HL-60 (cell line): ENCODE measurements at regions not wholly inside any gene's neighbourhood (a gene's known extent, or its start where the extent isn't known, plus 50 kb on each side); places are given as distances from the start of the nearest gene placed in this dataset.

Experiments used
- DNase-seq, 2 experiments: peaks; one replicate each; pipeline ENCODE4 v3.0.0-alpha.2; 2010 to 2020; ENCODE audit warnings: low read depth in 1 of 2, low spot score in 1 of 2
- H3K27ac ChIP-seq: fragments of 250-450 bp; sonication (Bioruptor Pico); replicated peaks from 2 replicates; pipeline ENCODE4 v1.5.1; 2020; ENCODE audit warnings: mild to moderate bottlenecking, moderate library complexity
- H3K27me3 ChIP-seq: fragments of 250-450 bp; sonication (Bioruptor Pico); 2 replicates; pipeline ENCODE4 v1.5.1; 2021; ENCODE audit warnings: mild to moderate bottlenecking, moderate library complexity; ENCODE audit not compliant: insufficient read depth, poor library complexity, severe bottlenecking
- H3K4me3 ChIP-seq: replicated peaks from 2 replicates; pipeline ENCODE4 v1.5.1; 2011; ENCODE audit warnings: mild to moderate bottlenecking, control low read depth, low read length; ENCODE audit not compliant: insufficient read depth
- CTCF ChIP-seq: IDR thresholded peaks from one replicate; pipeline ENCODE4 v1.5.1; 2011; ENCODE audit warnings: low read length, control low read depth, inconsistent platforms; ENCODE audit not compliant: insufficient read depth
- GABPA ChIP-seq: IDR thresholded peaks from 2 replicates; pipeline ENCODE4 v1.6.1; 2012; ENCODE audit warnings: low read depth
- POLR2AphosphoS5 ChIP-seq: IDR thresholded peaks from 2 replicates; pipeline ENCODE4 v1.6.1; 2012; ENCODE audit warnings: low read depth
- REST ChIP-seq: IDR thresholded peaks from 2 replicates; pipeline ENCODE4 v1.6.1; 2012; ENCODE audit warnings: low read depth; ENCODE audit not compliant: insufficient replicate concordance
- SPI1 ChIP-seq: IDR thresholded peaks from 2 replicates; pipeline ENCODE4 v1.6.1; 2012; ENCODE audit warnings: low read depth, mild to moderate bottlenecking, borderline replicate concordance

- no peak overlapping the region for H3K4me3 ChIP-seq
- no peak for DNase-seq
- H3K27me3 ChIP-seq = no peaks in the 10 kb centered on the region
- no peak for TF ChIP-seq SPI1
- TF ChIP-seq REST = no peak
- TF ChIP-seq CTCF = no peak
- TF ChIP-seq POLR2AphosphoS5 = no peak
- TF ChIP-seq GABPA = no peak
- no peak overlapping the region for H3K27ac ChIP-seq
Observed at GRCh38 chr13:79011179-79011578, 352.2 kb upstream of the OBI1 start.

GRCh38 chr13:79003989-79004898 is 345.3 kb upstream of the OBI1 start:
- no peak for DNase-seq
- no peak for TF ChIP-seq GABPA
- TF ChIP-seq POLR2AphosphoS5 = no peak
- TF ChIP-seq CTCF = no peak
- no peak for TF ChIP-seq SPI1
- no peak for TF ChIP-seq REST
- no peaks in the 10 kb centered on the region for H3K27me3 ChIP-seq
- no peak overlapping the region for H3K4me3 ChIP-seq
- no peak overlapping the region for H3K27ac ChIP-seq

GRCh38 chr13:78999494-78999893 is 340.5 kb upstream of the OBI1 start:
- DNase-seq = no peak
- H3K4me3 ChIP-seq = no peak overlapping the region
- H3K27ac ChIP-seq = no peak overlapping the region
- TF ChIP-seq POLR2AphosphoS5 (no peak), SPI1 (no peak), REST (no peak), CTCF (no peak), GABPA (no peak)
- no peaks in the 10 kb centered on the region for H3K27me3 ChIP-seq
